Kidney capillary endothelial cell (primary cell): ENCODE measurements at regions not wholly inside any gene's neighbourhood (a gene's known extent, or its start where the extent isn't known, plus 50 kb on each side); places are given as distances from the start of the nearest gene placed in this dataset.

Experiments used
- DNase-seq: peaks from one replicate; pipeline ENCODE4 v3.0.0-alpha.2; 2018; ENCODE audit warnings: low spot score

DNA sequence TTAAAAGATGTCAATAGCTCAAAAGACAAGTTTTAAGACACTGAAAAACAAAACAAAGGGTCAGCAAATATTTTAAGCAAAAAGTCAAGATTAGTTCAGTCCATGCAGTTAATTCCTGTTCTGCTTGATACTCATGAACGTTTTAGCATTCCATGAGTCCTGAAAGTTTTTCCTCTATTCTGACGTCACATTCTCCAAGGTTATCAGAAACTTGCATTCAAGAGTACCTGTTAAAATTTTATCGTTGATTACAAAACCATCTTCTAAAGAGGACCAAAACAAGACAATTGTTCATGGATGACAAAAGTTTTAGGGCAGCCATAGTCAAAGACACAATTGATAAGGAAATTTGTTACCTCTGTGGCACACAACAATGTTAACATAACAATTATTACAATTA, 52.5 kb upstream of the VOPP1 start:
- no peak for DNase-seq

GRCh38 chr7:55623617-55624016, 51.3 kb upstream of the VOPP1 start:
- no peak for DNase-seq

GRCh38 chr7:55622241-55622640, 49.9 kb upstream of the VOPP1 start:
- no peak for DNase-seq
